IMR-90 (cell line): ENCODE measurements at regions not wholly inside any gene's neighbourhood (a gene's known extent, or its start where the extent isn't known, plus 50 kb on each side); places are given as distances from the start of the nearest gene placed in this dataset.
"Not testable (repeated sequence)": the region's sequence is repeated elsewhere in the genome, so short reads cannot be mapped to it uniquely, and the experiment has no call there.

Experiments used
- ATAC-seq: fragments of 200-7000 bp; cut with Tn5 transposase; 2 replicates; pipeline ENCODE4 v1.9.1; 2020; ENCODE audit warnings: low read depth, mild to moderate bottlenecking, moderate library complexity
- BruUV-seq: library from RNA; stranded (reverse); fragments of 400-500 nt; replicated peaks from 2 replicates; lab custom pipeline; 2021; lab: Mats Ljungman, UMichigan
- CTCF ChIA-PET: fragments of 300-600 bp; formaldehyde crosslinking; extraction: SDS; loops from one replicate; lab custom pipeline; 2021; ENCODE audit warnings: antibody characterized with exemption; lab: Yijun Ruan, JAX
- POLR2A ChIA-PET: fragments of 300-600 bp; sonication (Branson Sonifier 250); formaldehyde crosslinking; loops from one replicate; lab custom pipeline; 2022; ENCODE audit warnings: antibody characterized with exemption; ENCODE audit not compliant: unreplicated experiment; lab: Charles Lee
- DNase-seq: peaks from one replicate; pipeline ENCODE4 v3.0.0; 2013
- H2AFZ ChIP-seq: replicated peaks from 2 replicates; pipeline ENCODE3; 2013; ENCODE audit warnings: low read length, mild to moderate bottlenecking; ENCODE audit not compliant: poor library complexity
- H2AK5ac ChIP-seq: 2 replicates; pipeline ENCODE4 v1.6.1; 2013; ENCODE audit warnings: low read depth, low read length, inconsistent platforms
- H2AK9ac ChIP-seq: replicated peaks from 2 replicates; pipeline ENCODE3; 2013; ENCODE audit warnings: mild to moderate bottlenecking, low read depth, low read length, moderate library complexity; ENCODE audit not compliant: poor library complexity
- H2BK120ac ChIP-seq: 2 replicates; pipeline ENCODE4 v1.6.1; 2013; ENCODE audit warnings: low read depth, low read length, inconsistent platforms
- H2BK15ac ChIP-seq: 3 replicates; pipeline ENCODE4 v1.6.1; 2013; ENCODE audit warnings: low read depth, low read length, inconsistent platforms
- H2BK20ac ChIP-seq: 2 replicates; pipeline ENCODE4 v1.6.1; 2013; ENCODE audit warnings: low read depth, mild to moderate bottlenecking, inconsistent platforms, low read length, moderate library complexity
- H2BK5ac ChIP-seq: 2 replicates; pipeline ENCODE4 v1.6.1; 2013; ENCODE audit warnings: mild to moderate bottlenecking, low read depth, low read length, inconsistent platforms; ENCODE audit not compliant: poor library complexity, severe bottlenecking
- H3K14ac ChIP-seq: replicated peaks from 2 replicates; pipeline ENCODE4 v1.6.1; 2013; ENCODE audit warnings: low read depth, low read length, inconsistent platforms
- H3K18ac ChIP-seq: 2 replicates; pipeline ENCODE4 v1.6.1; 2013; ENCODE audit warnings: low read depth, low read length, control low read depth
- H3K23ac ChIP-seq: 2 replicates; pipeline ENCODE4 v1.6.1; 2013; ENCODE audit warnings: low read depth, low read length, inconsistent platforms
- H3K27ac ChIP-seq: 2 replicates; pipeline ENCODE4 v1.5.1; 2013; ENCODE audit warnings: mild to moderate bottlenecking, control low read depth, low read length; ENCODE audit not compliant: insufficient read depth
- H3K27me3 ChIP-seq: 2 replicates; pipeline ENCODE4 v1.6.1; 2013; ENCODE audit warnings: low read length; ENCODE audit not compliant: control insufficient read depth, insufficient read depth
- H3K36me3 ChIP-seq: 2 replicates; pipeline ENCODE4 v1.6.1; 2013; ENCODE audit warnings: low read length, mixed read lengths; ENCODE audit not compliant: control insufficient read depth, insufficient read depth
- H3K4ac ChIP-seq: 2 replicates; pipeline ENCODE4 v1.6.1; 2013; ENCODE audit warnings: low read depth, low read length, inconsistent platforms
- H3K4me1 ChIP-seq: 2 replicates; pipeline ENCODE4 v1.6.1; 2013; ENCODE audit warnings: low read length, mixed read lengths; ENCODE audit not compliant: control insufficient read depth, insufficient read depth
- H3K4me2 ChIP-seq: 2 replicates; pipeline ENCODE4 v1.6.1; 2013; ENCODE audit warnings: low read depth, mild to moderate bottlenecking, control low read depth, low read length, moderate library complexity
- H3K4me3 ChIP-seq: 2 replicates; pipeline ENCODE4 v1.5.1; 2013; ENCODE audit warnings: low read depth, mild to moderate bottlenecking, control low read depth, low read length, moderate library complexity; ENCODE audit not compliant: insufficient read depth
- H3K56ac ChIP-seq: 2 replicates; pipeline ENCODE4 v1.6.1; 2013; ENCODE audit warnings: low read length, inconsistent platforms; ENCODE audit not compliant: insufficient read depth; ENCODE audit errors: extremely low read depth
- H3K79me1 ChIP-seq, 2 experiments: 2 replicates each; pipeline ENCODE4 v1.6.1; 2013; ENCODE audit warnings: low read length in 2 of 2, inconsistent platforms in 1 of 2, low read depth in 1 of 2
- H3K9ac ChIP-seq: 2 replicates; pipeline ENCODE4 v1.6.1; 2013; ENCODE audit warnings: low read depth, low read length, control low read depth
- H3K9me1 ChIP-seq: 2 replicates; pipeline ENCODE4 v1.6.1; 2013; ENCODE audit warnings: low read length, inconsistent platforms; ENCODE audit not compliant: insufficient read depth
- H3K9me3 ChIP-seq: 2 replicates; pipeline ENCODE4 v1.6.1; 2013; ENCODE audit warnings: low read length; ENCODE audit not compliant: control insufficient read depth, insufficient read depth
- H4K20me1 ChIP-seq: 2 replicates; pipeline ENCODE4 v1.6.1; 2013; ENCODE audit warnings: low read length, inconsistent platforms; ENCODE audit not compliant: insufficient read depth
- H4K5ac ChIP-seq: 2 replicates; pipeline ENCODE4 v1.6.1; 2013; ENCODE audit warnings: mild to moderate bottlenecking, low read depth, low read length, control low read depth
- H4K8ac ChIP-seq, 2 experiments: 2 replicates each; pipeline ENCODE4 v1.6.1; 2013; ENCODE audit warnings: low read depth in 2 of 2, low read length in 2 of 2, control low read depth in 1 of 2, inconsistent platforms in 1 of 2
- H4K91ac ChIP-seq: 2 replicates; pipeline ENCODE4 v1.6.1; 2013; ENCODE audit warnings: low read depth, low read length, inconsistent platforms; ENCODE audit not compliant: insufficient read depth
- CEBPB ChIP-seq: IDR thresholded peaks from 2 replicates; pipeline ENCODE4 v1.6.1; 2012; ENCODE audit warnings: low read depth, low read length, improper control_type of control experiment
- MAFK ChIP-seq: IDR thresholded peaks from 2 replicates; pipeline ENCODE4 v1.6.1; 2012; ENCODE audit warnings: low read depth, low read length, improper control_type of control experiment
- POLR2A ChIP-seq: IDR thresholded peaks from 2 replicates; pipeline ENCODE4 v1.6.1; 2012; ENCODE audit warnings: mild to moderate bottlenecking, low read depth, low read length
- RFX5 ChIP-seq: IDR thresholded peaks from 2 replicates; pipeline ENCODE4 v1.8.0; 2012; ENCODE audit warnings: low read depth, mild to moderate bottlenecking, low read length, moderate library complexity
- SMC3 ChIP-seq: fragments of 150-350 bp; IDR thresholded peaks from 2 replicates; pipeline ENCODE4 v1.6.1; 2016; ENCODE audit warnings: low read depth, mild to moderate bottlenecking, antibody characterized with exemption, low read length, moderate library complexity
- WGBS, 2 experiments: methylation state at CpG; one replicate each; pipeline versions ENCODE4 v1.1.5 to v1.1.7; 2013; ENCODE audit warnings: missing lambda C conversion rate in 2 of 2; ENCODE audit not compliant: insufficient read length in 1 of 2; ENCODE audit errors: extremely low coverage in 2 of 2; 5-methylcytosine and 5-hydroxymethylcytosine counted together
- dilution Hi-C: fragments of 300-500 bp; cut with HindIII; formaldehyde crosslinking; loops from one replicate; pipeline ENCODE4 v1.14.3; 2018; ENCODE audit warnings: low sequenced_read_pairs; ENCODE audit not compliant: unreplicated experiment
- in situ Hi-C: fragments of 300-500 bp; cut with MboI; formaldehyde crosslinking; loops from 3 replicates; pipeline ENCODE4 v1.14.3; 2019; ENCODE audit warnings: low sequenced_read_pairs, inconsistent platforms, mixed read lengths
- intact Hi-C: fragments of 100-400 bp; cut with micrococcal nuclease; formaldehyde crosslinking; loops from 2 replicates; pipeline ENCODE4 v1.10.0; 2022
- TF ChIP-seq, protein P1 (sequence below): fragments of 150-350 bp; IDR thresholded peaks from 2 replicates; pipeline ENCODE4 v1.6.1; 2016; ENCODE audit warnings: low read depth, mild to moderate bottlenecking, low read length, moderate library complexity, borderline replicate concordance
- TF ChIP-seq, protein P2 (sequence below): conservative IDR thresholded peaks from 2 replicates; pipeline ENCODE4 v1.5.1; 2012; ENCODE audit warnings: mild to moderate bottlenecking, low read depth, low read length, improper control_type of control experiment

DNA sequence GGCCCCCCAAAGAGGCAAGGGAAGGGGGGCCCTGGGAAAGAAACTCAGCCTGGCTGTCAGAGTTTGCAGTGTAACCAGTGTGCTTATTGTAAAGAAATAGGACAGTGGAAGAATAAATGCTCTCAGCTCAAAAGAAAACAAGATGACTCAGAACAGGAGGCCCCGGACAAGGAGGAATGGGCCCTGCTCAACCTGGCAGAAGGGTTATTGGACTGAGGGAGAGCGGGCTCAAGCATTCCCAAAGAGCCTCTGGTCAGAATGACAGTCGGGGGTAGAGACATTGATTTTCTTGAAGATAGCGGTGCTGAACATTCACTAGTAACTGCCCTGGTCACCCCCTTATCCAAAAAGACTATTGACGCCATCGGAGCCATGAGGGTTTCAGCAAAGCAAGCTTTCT, 100.4 kb upstream of the OSBPL11 start:
- dilution Hi-C loops = no loop called here
- H4K8ac ChIP-seq = no peak overlapping the region
- no peak overlapping the region for H4K5ac ChIP-seq
- no peak overlapping the region for H2BK5ac ChIP-seq
- no peaks in the 10 kb centered on the region for H3K9me3 ChIP-seq
- H4K20me1 ChIP-seq = no peaks in the 10 kb centered on the region
- H3K36me3 ChIP-seq = no peaks in the 10 kb centered on the region
- no TSS peak for BruUV-seq
- no peak overlapping the region for H2BK120ac ChIP-seq
- no peak overlapping the region for H3K18ac ChIP-seq
- intact Hi-C loops = no loop called here
- no peak overlapping the region for H3K4ac ChIP-seq
- H4K91ac ChIP-seq = no peak overlapping the region
- no peaks in the 10 kb centered on the region for H3K79me1 ChIP-seq
- H2AFZ ChIP-seq = no peak overlapping the region
- no peaks in the 10 kb centered on the region for H3K9me1 ChIP-seq
- no peak overlapping the region for H2BK20ac ChIP-seq
- in situ Hi-C loops = no loop called here
- no CpG with 5 or more reads among the region's 6 CpGs for WGBS, 2 experiments
- H3K27ac ChIP-seq = no peak overlapping the region
- H2BK15ac ChIP-seq = no peak overlapping the region
- DNase-seq = no peak
- no peak overlapping the region for H3K9ac ChIP-seq
- no peak overlapping the region for H3K23ac ChIP-seq
- H3K4me3 ChIP-seq = no peak overlapping the region
- no peak overlapping the region for H3K4me2 ChIP-seq
- TF ChIP-seq CEBPB = no peak
- TF ChIP-seq MAFK = no peak
- TF ChIP-seq SMC3 = no peak
- TF ChIP-seq, protein P1, sequence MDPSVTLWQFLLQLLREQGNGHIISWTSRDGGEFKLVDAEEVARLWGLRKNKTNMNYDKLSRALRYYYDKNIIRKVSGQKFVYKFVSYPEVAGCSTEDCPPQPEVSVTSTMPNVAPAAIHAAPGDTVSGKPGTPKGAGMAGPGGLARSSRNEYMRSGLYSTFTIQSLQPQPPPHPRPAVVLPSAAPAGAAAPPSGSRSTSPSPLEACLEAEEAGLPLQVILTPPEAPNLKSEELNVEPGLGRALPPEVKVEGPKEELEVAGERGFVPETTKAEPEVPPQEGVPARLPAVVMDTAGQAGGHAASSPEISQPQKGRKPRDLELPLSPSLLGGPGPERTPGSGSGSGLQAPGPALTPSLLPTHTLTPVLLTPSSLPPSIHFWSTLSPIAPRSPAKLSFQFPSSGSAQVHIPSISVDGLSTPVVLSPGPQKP = no peak
- no peak for TF ChIP-seq RFX5
- TF ChIP-seq, protein P2, sequence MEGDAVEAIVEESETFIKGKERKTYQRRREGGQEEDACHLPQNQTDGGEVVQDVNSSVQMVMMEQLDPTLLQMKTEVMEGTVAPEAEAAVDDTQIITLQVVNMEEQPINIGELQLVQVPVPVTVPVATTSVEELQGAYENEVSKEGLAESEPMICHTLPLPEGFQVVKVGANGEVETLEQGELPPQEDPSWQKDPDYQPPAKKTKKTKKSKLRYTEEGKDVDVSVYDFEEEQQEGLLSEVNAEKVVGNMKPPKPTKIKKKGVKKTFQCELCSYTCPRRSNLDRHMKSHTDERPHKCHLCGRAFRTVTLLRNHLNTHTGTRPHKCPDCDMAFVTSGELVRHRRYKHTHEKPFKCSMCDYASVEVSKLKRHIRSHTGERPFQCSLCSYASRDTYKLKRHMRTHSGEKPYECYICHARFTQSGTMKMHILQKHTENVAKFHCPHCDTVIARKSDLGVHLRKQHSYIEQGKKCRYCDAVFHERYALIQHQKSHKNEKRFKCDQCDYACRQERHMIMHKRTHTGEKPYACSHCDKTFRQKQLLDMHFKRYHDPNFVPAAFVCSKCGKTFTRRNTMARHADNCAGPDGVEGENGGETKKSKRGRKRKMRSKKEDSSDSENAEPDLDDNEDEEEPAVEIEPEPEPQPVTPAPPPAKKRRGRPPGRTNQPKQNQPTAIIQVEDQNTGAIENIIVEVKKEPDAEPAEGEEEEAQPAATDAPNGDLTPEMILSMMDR = no peak
- no peak for TF ChIP-seq POLR2A
- H3K4me1 ChIP-seq = no peaks in the 10 kb centered on the region
- H2AK9ac ChIP-seq = no peak overlapping the region
- H2AK5ac ChIP-seq = no peak overlapping the region
- ChIA-PET POLR2A (no interaction called here), CTCF (no interaction called here)
- no peak overlapping the region for H3K56ac ChIP-seq
- no peak for ATAC-seq
- H3K27me3 ChIP-seq = no peaks in the 10 kb centered on the region; the same call in 1 of the 2 replicates
- H3K14ac ChIP-seq = no peak overlapping the region

DNA sequence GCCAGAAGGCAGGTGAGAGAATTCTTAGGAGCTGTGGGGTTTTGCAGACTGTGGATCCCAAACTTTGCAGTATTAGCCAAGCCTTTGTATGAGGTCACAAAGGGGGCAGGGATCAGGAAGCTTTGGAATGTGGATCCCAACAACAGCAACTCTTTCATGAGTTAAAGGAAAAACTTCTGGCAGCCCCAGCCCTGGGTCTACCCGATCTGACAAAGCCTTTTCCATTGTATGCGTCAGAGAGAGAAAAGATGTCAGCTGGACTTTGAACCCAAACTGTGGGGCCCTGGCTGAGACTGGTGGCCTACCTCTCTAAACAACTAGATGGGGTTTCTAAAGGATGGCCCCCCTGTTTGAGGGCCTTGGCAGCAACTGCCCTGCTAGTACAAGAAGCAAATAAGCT, 101.8 kb upstream of the OSBPL11 start:
- WGBS, 2 experiments = no CpG with 5 or more reads among the region's 2 CpGs
- H2AK5ac ChIP-seq, H3K9ac ChIP-seq, ATAC-seq, in situ Hi-C loops, DNase-seq, H3K27me3 ChIP-seq, BruUV-seq, H2AK9ac ChIP-seq, H4K5ac ChIP-seq, POLR2A ChIA-PET, H2BK120ac ChIP-seq, H3K9me3 ChIP-seq, CTCF ChIA-PET, H3K4me3 ChIP-seq, H3K56ac ChIP-seq, H2BK20ac ChIP-seq, H2BK5ac ChIP-seq, H3K18ac ChIP-seq, H3K4me2 ChIP-seq, intact Hi-C loops, H3K14ac ChIP-seq, H3K36me3 ChIP-seq, H4K8ac ChIP-seq, H2BK15ac ChIP-seq, H3K9me1 ChIP-seq, H3K23ac ChIP-seq, H4K20me1 ChIP-seq, H4K91ac ChIP-seq, dilution Hi-C loops, H3K4ac ChIP-seq, H3K79me1 ChIP-seq, H3K27ac ChIP-seq, H3K4me1 ChIP-seq, H2AFZ ChIP-seq: not testable (repeated sequence)
